ENCODE measurements at regions not wholly inside any gene's neighbourhood (a gene's known extent, or its start where the extent isn't known, plus 50 kb on each side); places are given as distances from the start of the nearest gene placed in this dataset.
A peak's percentile ranks its signal among the peaks of the same experiment; 100 is the strongest.
"Not testable (repeated sequence)": the region's sequence is repeated elsewhere in the genome, so short reads cannot be mapped to it uniquely, and the experiment has no call there.

GRCh38 chr17:51366866-51367265 lies 106.5 kb downstream of the UTP18 start:
- Histone ChIP-seq H3K9me3 (no peaks in the 10 kb centered on the region), H3K36me3 (no peaks in the 10 kb centered on the region), H3K27ac (no peak overlapping the region), H3K4me3 (replicated peaks in 1 of 3) (no peak overlapping the region), H3K27me3 (no peaks in the 10 kb centered on the region), H3K4me1 (no peaks in the 10 kb centered on the region)
- TF ChIP-seq CTCF (IDR thresholded peaks at IDR 0.05) (no peak), POLR2A (IDR thresholded peaks at IDR 0.05) (no peak)
- intact Hi-C loops (cut with DNase I), result no loop called here
- no peak for DNase-seq
- 92 to 99% methylated on average over 3 of the region's 3 CpGs for WGBS, 2 donors

- H3K4me1 ChIP-seq; H3K27ac ChIP-seq; intact Hi-C loops (cut with DNase I); H3K36me3 ChIP-seq; H3K9me3 ChIP-seq; H3K4me3 ChIP-seq (replicated peaks in 1 of 3); H3K27me3 ChIP-seq; DNase-seq: not testable (repeated sequence)
- WGBS, 2 donors, result 75 to 77% methylated on average over 1 of the region's 1 CpG
These were observed 107.5 kb downstream of the UTP18 start for GRCh38 chr17:51367836-51368235.

GRCh38 chr17:51371732-51372151 lies 111.4 kb downstream of the UTP18 start:
- Histone ChIP-seq H3K27ac (no peak overlapping the region), H3K9me3 (no peaks in the 10 kb centered on the region), H3K36me3 (no peaks in the 10 kb centered on the region), H3K4me3 (replicated peaks in 1 of 3) (no peak overlapping the region), H3K4me1 (no peaks in the 10 kb centered on the region), H3K27me3 (no peaks in the 10 kb centered on the region)
- TF ChIP-seq POLR2A (IDR thresholded peaks at IDR 0.05) (no peak), CTCF (IDR thresholded peaks at IDR 0.05) (peak in 5 of 6 experiments; percentile 10 to 81 (median 64))
- intact Hi-C loops (cut with DNase I), result loop anchor here (5.0 kb wide), 1 partner anchor 166 kb away; no protein-coding TSS in a partner anchor
- 20 to 25% methylated on average over 5 of the region's 5 CpGs for WGBS, 2 donors
- peak; percentile 53 to 60 for DNase-seq

GRCh38 chr17:51372345-51373004 lies 112.1 kb downstream of the UTP18 start:
- TF ChIP-seq CTCF (IDR thresholded peaks at IDR 0.05), result no peak
- 78 to 81% methylated on average over 5 of the region's 5 CpGs for WGBS, 2 donors
- no peaks in the 10 kb centered on the region for H3K4me1 ChIP-seq
- H3K9me3 ChIP-seq, result no peaks in the 10 kb centered on the region
- H3K27me3 ChIP-seq, result no peaks in the 10 kb centered on the region
- intact Hi-C loops (cut with DNase I), result loop anchor here (5.0 kb wide), 1 partner anchor 165 kb away; no protein-coding TSS in a partner anchor
- no peak overlapping the region for H3K27ac ChIP-seq
- DNase-seq, result no peak
- H3K4me3 ChIP-seq (replicated peaks in 1 of 3), result no peak overlapping the region
- H3K36me3 ChIP-seq, result no peaks in the 10 kb centered on the region

GRCh38 chr17:51373489-51374152 lies 113.3 kb downstream of the UTP18 start:
- Histone ChIP-seq H3K27ac (no peak overlapping the region), H3K27me3 (no peaks in the 10 kb centered on the region)
- 84 to 90% methylated on average over 4 of the region's 4 CpGs for WGBS, 2 donors

More at GRCh38 chr17:51373489-51374152, 113.3 kb downstream of the UTP18 start:
- no peak for DNase-seq
- TF ChIP-seq POLR2A (IDR thresholded peaks at IDR 0.05), result no peak
- no peak for TF ChIP-seq CTCF (IDR thresholded peaks at IDR 0.05)
- Histone ChIP-seq H3K9me3 (no peaks in the 10 kb centered on the region), H3K36me3 (no peaks in the 10 kb centered on the region), H3K4me3 (replicated peaks in 1 of 3) (no peak overlapping the region), H3K4me1 (no peaks in the 10 kb centered on the region)
- intact Hi-C loops (cut with DNase I), result loop anchor here (5.0 kb wide), 1 partner anchor 164 kb away; no protein-coding TSS in a partner anchor

All from thyroid gland (tissue), 4 donors.